Epithelial cell of esophagus (primary cell): ENCODE measurements at regions not wholly inside any gene's neighbourhood (a gene's known extent, or its start where the extent isn't known, plus 50 kb on each side); places are given as distances from the start of the nearest gene placed in this dataset.

Source experiments
- DNase-seq: peaks from one replicate; pipeline ENCODE4 v3.0.0; 2010; ENCODE audit warnings: low read depth
- H3K4me3 ChIP-seq: 2 replicates; pipeline ENCODE4 v1.5.1; 2011; ENCODE audit warnings: mild to moderate bottlenecking, low read length, control low read depth
- CTCF ChIP-seq: IDR thresholded peaks from 2 replicates; pipeline ENCODE4 v1.5.1; 2011; ENCODE audit warnings: low read depth, mild to moderate bottlenecking, low read length, control low read depth, inconsistent platforms; ENCODE audit not compliant: insufficient read depth; ENCODE audit errors: missing control alignments

- no peak for TF ChIP-seq CTCF
- peak; percentile 26 for DNase-seq
- no peak overlapping the region for H3K4me3 ChIP-seq
Measured at GRCh38 chr10:52542906-52543305, 228.8 kb downstream of the DKK1 start.

DNA sequence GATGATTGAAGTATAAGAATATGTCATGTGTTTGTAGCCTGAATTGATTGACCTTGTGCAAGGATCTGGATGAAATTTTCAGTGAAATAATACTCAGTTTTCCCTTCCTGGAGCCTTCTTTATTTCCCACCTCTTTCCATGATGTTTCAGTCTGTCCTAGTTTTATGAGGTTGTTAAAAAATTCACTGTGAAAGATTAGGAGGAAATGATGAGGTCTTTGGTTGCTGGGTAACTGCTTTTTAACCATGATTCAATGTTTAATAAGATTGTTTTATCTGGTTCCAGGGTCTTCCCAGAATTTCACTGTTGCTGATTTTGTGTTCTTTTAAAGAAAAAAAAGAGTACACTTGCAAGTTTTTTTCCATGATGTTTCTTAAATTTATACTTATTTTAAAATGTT, 221.5 kb downstream of the MBL2 start:
- TF ChIP-seq CTCF: no peak
- DNase-seq: no peak
- no peak overlapping the region for H3K4me3 ChIP-seq

DNA sequence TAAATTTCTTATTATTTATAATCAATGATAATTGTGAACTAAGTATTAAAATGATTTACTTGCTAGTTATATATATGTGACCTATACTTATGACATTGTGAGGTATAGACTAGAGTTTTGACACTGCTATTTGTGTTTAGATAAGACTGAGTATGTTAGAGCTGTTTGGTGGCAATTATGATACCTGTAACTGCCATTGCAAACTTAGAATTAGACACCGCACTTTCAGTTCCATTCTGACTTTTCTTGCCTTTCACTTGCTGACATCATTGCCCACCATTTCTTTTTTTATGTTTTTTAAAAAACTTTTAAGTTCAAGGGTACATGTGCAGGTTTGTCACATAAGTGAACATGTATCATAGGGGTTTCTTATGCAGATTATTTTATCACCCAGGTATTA, 214.5 kb downstream of the MBL2 start:
- DNase-seq: no peak
- TF ChIP-seq CTCF: no peak
- no peak overlapping the region for H3K4me3 ChIP-seq

DNA sequence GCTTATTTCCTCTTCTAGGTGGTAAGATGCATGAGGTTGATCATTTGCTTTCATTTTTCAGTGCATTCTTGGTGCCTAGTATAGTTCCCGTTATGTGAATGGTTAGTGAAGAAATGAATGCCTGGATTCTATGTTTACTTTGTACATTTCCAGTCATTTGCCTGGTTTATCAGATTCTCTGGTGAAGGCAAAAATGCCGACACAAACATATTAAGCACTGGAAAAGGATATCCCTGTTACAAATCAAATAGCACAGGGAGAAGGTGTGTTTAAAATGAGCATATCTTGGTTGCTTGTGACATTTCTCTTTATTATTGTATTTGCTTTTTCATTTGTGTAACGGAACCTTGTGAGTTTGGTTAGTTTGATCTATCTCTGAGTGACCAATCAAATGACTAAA, 211.3 kb downstream of the MBL2 start:
- TF ChIP-seq CTCF: no peak
- no peak overlapping the region for H3K4me3 ChIP-seq
- DNase-seq: no peak

- TF ChIP-seq CTCF: no peak
- peak; percentile 14 for DNase-seq
- no peak overlapping the region for H3K4me3 ChIP-seq
Measured at GRCh38 chr10:52563360-52563759, 209.2 kb downstream of the MBL2 start.

GRCh38 chr10:52566471-52567246, 205.9 kb downstream of the MBL2 start:
- no peak overlapping the region for H3K4me3 ChIP-seq
- peak; percentile 51 for TF ChIP-seq CTCF
- peak; percentile 49 for DNase-seq

GRCh38 chr10:52567247-52567580, 205.4 kb downstream of the MBL2 start:
- no peak for TF ChIP-seq CTCF
- H3K4me3 ChIP-seq: no peak overlapping the region
- no peak for DNase-seq
